Left ventricle myocardium inferior (tissue), 1 donor: ENCODE measurements at regions not wholly inside any gene's neighbourhood (a gene's known extent, or its start where the extent isn't known, plus 50 kb on each side); places are given as distances from the start of the nearest gene placed in this dataset.
"Not testable (repeated sequence)": the region's sequence is repeated elsewhere in the genome, so short reads cannot be mapped to it uniquely, and the experiment has no call there.

Source experiments
- DNase-seq: peaks from one replicate; pipeline ENCODE4 v3.0.0-alpha.2; 2020
- H3K27ac ChIP-seq: fragments of 200-600 bp; replicated peaks from 2 replicates; pipeline ENCODE4 v1.8.0; 2021
- H3K27me3 ChIP-seq: fragments of 200-600 bp; 2 replicates; pipeline ENCODE4 v1.8.0; 2021; ENCODE audit warnings: low read depth
- H3K36me3 ChIP-seq: fragments of 200-600 bp; 2 replicates; pipeline ENCODE4 v1.8.0; 2021
- H3K4me1 ChIP-seq: fragments of 200-600 bp; 2 replicates; pipeline ENCODE4 v1.8.0; 2021
- H3K4me3 ChIP-seq: fragments of 200-600 bp; 2 replicates; pipeline ENCODE4 v1.8.0; 2021; ENCODE audit warnings: mild to moderate bottlenecking, moderate library complexity
- H3K9me3 ChIP-seq: fragments of 200-600 bp; replicated peaks from 2 replicates; pipeline ENCODE4 v1.8.0; 2021
- intact Hi-C: fragments of 100-400 bp; cut with micrococcal nuclease; formaldehyde crosslinking; loops from one replicate; pipeline ENCODE4 v1.11.0; 2022
- TF ChIP-seq, protein P1 (sequence below): fragments of 200-600 bp; IDR thresholded peaks from 2 replicates; pipeline ENCODE4 v1.8.0; 2021; ENCODE audit warnings: antibody characterized with exemption, mild to moderate bottlenecking, borderline replicate concordance
- donor health status: DM: no; HTN: yes; CAD: no; lungs with severe emphysema.

DNA sequence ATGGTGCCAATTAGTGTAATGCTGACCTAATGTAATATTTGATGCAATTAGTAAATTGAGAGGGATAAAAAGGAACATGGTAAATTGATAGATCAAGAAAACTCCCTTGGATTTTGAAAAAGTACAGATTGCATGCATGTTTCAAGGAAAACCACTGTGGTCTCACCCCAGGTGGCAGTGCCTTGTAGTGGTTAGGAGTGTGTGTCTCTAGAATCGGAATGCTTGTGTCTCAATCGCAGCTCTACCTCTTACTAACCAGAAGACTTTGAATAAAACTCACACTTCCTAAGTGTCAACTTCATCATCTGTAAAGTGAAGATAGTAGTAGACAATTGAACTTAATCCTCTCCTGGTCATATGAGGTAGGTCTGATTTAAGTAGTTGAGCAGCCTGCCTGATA, 128.9 kb upstream of the GOT2 start:
- Histone ChIP-seq H3K27me3 (no peaks in the 10 kb centered on the region), H3K36me3 (no peaks in the 10 kb centered on the region), H3K4me1 (no peaks in the 10 kb centered on the region), H3K9me3 (peaks cover 4% of the 10 kb centered on the region), H3K27ac (no peak overlapping the region), H3K4me3 (no peak overlapping the region)
- intact Hi-C loops, result no loop called here
- DNase-seq, result no peak
- TF ChIP-seq, protein P1, sequence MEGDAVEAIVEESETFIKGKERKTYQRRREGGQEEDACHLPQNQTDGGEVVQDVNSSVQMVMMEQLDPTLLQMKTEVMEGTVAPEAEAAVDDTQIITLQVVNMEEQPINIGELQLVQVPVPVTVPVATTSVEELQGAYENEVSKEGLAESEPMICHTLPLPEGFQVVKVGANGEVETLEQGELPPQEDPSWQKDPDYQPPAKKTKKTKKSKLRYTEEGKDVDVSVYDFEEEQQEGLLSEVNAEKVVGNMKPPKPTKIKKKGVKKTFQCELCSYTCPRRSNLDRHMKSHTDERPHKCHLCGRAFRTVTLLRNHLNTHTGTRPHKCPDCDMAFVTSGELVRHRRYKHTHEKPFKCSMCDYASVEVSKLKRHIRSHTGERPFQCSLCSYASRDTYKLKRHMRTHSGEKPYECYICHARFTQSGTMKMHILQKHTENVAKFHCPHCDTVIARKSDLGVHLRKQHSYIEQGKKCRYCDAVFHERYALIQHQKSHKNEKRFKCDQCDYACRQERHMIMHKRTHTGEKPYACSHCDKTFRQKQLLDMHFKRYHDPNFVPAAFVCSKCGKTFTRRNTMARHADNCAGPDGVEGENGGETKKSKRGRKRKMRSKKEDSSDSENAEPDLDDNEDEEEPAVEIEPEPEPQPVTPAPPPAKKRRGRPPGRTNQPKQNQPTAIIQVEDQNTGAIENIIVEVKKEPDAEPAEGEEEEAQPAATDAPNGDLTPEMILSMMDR, result no peak

DNA sequence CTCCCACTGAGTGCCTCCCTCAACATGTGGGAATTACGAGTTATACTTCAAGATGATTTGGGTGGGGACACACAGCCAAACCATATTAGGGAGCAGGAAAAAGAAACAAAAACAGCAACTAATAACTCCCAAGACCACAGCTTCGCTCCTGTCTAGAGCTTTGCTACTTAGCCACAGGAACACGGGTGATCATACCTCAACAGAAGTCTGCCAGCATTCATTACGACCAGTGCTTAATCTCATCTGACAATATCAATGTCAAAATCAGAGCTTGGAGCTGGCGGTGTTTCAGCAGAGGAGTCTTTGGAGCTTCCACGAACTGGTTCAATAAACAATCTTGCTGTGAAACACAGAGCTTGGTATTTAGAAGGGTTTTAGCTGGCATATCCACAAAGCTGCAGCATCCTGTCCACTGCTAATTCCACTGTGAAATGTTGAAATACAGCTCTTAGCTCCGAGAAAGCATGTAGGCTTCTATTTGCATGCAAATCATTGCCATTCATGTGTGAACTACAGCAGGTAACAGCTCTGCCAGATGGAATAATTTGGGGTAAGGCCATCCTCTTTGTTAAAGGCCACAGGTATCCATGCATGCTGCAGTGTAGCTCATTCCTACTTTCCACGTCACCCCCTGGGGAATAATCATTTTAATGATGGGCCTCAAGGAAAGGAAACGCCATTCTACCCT, 128.4 kb upstream of the GOT2 start:
- H3K4me3 ChIP-seq, result no peak overlapping the region
- intact Hi-C loops, result no loop called here
- H3K36me3 ChIP-seq, result no peaks in the 10 kb centered on the region
- peaks cover 4% of the 10 kb centered on the region for H3K9me3 ChIP-seq
- no peak overlapping the region for H3K27ac ChIP-seq
- TF ChIP-seq, protein P1, result no peak
- no peaks in the 10 kb centered on the region for H3K4me1 ChIP-seq
- no peaks in the 10 kb centered on the region for H3K27me3 ChIP-seq
- DNase-seq, result no peak

DNA sequence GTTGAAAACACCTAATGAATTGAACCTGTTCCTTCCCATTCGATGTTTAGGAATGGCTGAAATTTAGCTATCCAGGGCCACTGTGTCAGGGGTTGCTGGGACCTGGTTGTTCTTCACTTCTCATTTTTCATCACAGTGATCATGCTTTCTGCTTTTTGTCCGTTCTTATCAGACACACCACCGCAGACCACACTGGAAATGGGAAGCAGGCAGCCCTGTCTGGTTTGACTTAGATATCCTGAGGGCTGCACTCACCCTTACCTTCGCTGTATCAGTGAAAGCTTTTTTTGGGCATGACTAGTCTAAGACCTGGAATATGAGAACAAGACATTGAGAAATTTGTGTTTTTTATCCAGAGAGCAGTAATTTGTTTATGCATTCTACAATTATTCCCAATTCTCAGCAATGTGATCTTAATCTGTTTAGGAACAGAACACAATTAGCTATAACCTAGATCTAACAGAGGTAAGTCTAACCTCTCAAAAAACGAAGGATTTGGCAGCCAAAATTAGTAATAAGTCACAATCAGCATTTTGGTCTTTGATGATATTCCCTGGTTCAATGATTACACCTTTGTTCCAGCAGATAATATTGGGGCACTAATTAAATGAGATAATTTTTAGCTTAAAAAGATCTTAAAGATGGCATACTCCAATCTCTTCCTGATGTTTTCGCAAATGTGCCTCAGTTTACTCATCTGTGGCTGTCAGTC, 126.0 kb upstream of the GOT2 start:
- peaks cover 4% of the 10 kb centered on the region for H3K9me3 ChIP-seq
- TF ChIP-seq, protein P1, result no peak
- no peaks in the 10 kb centered on the region for H3K36me3 ChIP-seq
- no peak overlapping the region for H3K27ac ChIP-seq
- H3K27me3 ChIP-seq, result no peaks in the 10 kb centered on the region
- peaks cover 7% of the 10 kb centered on the region for H3K4me1 ChIP-seq
- no peak for DNase-seq
- intact Hi-C loops, result no loop called here
- H3K4me3 ChIP-seq, result no peak overlapping the region

DNA sequence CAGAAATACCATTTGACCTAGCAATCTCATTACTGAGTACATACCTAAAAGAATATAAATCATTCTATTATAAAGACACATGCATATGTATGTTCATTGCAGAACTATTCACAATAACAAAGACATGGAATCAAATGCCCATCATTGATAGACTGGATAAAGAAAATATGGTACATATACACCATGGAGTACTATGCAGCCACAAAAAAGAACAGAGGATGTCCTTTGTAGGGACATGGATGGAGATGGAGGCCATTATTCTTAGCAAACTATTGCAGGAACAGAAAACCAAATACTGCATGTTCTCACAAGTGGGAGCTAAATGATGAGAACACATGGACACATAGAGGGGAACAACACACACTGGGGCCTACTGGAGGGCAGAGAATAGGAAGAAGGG, 124.5 kb upstream of the GOT2 start:
- H3K4me3 ChIP-seq, H3K27me3 ChIP-seq, DNase-seq, H3K9me3 ChIP-seq, H3K27ac ChIP-seq, H3K4me1 ChIP-seq, intact Hi-C loops, H3K36me3 ChIP-seq: not testable (repeated sequence)

DNA sequence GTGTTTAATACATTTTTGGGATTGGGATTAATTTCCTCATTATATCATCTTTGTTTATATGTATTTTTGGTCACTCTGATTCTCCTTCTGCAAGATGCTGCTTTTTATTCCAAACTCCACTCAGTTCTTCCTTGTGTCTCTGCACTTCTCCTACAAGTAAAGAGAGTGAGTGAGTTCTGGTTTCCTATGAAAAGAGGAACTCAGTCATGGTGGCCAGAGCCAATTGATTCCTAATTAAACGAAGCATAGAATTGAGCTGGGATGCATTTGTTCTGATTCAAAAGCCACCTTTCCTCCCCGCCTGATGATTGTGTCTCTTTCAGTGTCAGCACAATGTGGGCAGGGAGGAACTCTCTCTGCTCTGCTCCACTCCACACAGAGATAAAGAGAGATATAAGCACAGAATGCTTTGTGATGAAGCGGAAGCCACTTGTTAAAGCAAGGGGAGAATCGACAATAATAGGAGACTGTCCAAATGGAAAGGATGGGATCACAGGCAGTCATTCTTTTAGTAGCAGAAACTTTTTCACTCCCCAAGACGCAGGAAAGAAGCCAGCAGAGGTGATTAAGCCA, 121.3 kb upstream of the GOT2 start:
- Histone ChIP-seq H3K9me3 (peaks cover 4% of the 10 kb centered on the region), H3K36me3 (no peaks in the 10 kb centered on the region), H3K4me1 (peaks cover 7% of the 10 kb centered on the region), H3K27ac (no peak overlapping the region), H3K4me3 (no peak overlapping the region), H3K27me3 (peaks cover 21% of the 10 kb centered on the region)
- intact Hi-C loops, result no loop called here
- TF ChIP-seq, protein P1, result no peak
- no peak for DNase-seq
